Suprapubic skin (tissue), 4 donors: ENCODE measurements at regions not wholly inside any gene's neighbourhood (a gene's known extent, or its start where the extent isn't known, plus 50 kb on each side); places are given as distances from the start of the nearest gene placed in this dataset.

Experiments used
- DNase-seq, 2 donors: peaks; one replicate each; pipeline ENCODE4 v3.0.0-alpha.2; 2019; ENCODE audit warnings: low spot score in 2 of 2
- H3K27ac ChIP-seq: fragments of 200-600 bp; sonication (generic); one replicate; pipeline ENCODE4 v1.5.1; 2019
- H3K27me3 ChIP-seq: fragments of 200-600 bp; sonication (generic); one replicate; pipeline ENCODE4 v1.5.1; 2019
- H3K36me3 ChIP-seq: fragments of 200-600 bp; sonication (generic); one replicate; pipeline ENCODE4 v1.5.1; 2019
- H3K4me1 ChIP-seq: fragments of 200-600 bp; sonication (generic); one replicate; pipeline ENCODE4 v1.5.1; 2019
- H3K4me3 ChIP-seq: fragments of 200-600 bp; sonication (generic); one replicate; pipeline ENCODE4 v1.5.1; 2019; ENCODE audit warnings: mild to moderate bottlenecking
- H3K9me3 ChIP-seq: fragments of 200-600 bp; sonication (generic); one replicate; pipeline ENCODE4 v1.5.1; 2019
- EP300 ChIP-seq: sonication (generic); formaldehyde crosslinking; IDR thresholded peaks from one replicate; pipeline ENCODE4 v1.6.1; 2017; ENCODE audit warnings: antibody characterized with exemption
- POLR2A ChIP-seq, 2 donors: fragments of 450-650 bp; IDR thresholded peaks; one replicate each; pipeline ENCODE4 v1.6.1; 2017; ENCODE audit warnings: antibody characterized with exemption in 2 of 2, mild to moderate bottlenecking in 2 of 2, moderate library complexity in 2 of 2
- POLR2AphosphoS5 ChIP-seq, 3 donors: sonication (generic); formaldehyde crosslinking; IDR thresholded peaks; one replicate each; pipeline ENCODE4 v1.6.1; 2017; ENCODE audit warnings: antibody characterized with exemption in 3 of 3
- WGBS: methylation state at CpG from one replicate; pipeline ENCODE4 v1.1.5; 2018; 5-methylcytosine and 5-hydroxymethylcytosine counted together
- TF ChIP-seq, protein P1 (sequence below), 2 donors: fragments of 200-600 bp in 1 of 2; fragments of 450-650 bp in 1 of 2; sonication (generic) in 1 of 2; IDR thresholded peaks; one replicate each; pipeline ENCODE4 v1.5.1; 2016 to 2019; ENCODE audit warnings: antibody characterized with exemption in 2 of 2, mild to moderate bottlenecking in 1 of 2, moderate library complexity in 1 of 2

DNA sequence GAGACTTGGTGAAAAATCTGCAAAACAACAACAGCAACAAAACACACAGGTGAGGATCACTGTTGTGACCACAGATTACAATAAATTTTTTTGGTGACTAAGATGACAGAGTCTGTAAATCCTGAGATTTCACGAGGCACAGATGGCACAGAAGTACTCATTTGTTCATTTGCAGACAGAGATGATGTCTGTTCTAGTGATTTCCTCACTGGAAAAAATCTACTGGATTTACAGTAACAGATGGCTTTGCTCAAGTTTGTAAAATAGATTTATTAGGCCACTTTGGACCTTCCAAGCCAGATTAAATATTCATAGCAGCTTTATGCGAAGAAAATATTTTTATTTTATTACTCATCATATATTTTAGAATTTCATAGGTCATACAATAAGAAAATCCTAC lies 113.5 kb upstream of the IL6 start:
- TF ChIP-seq POLR2A (IDR thresholded peaks at IDR 0.05), result no peak
- no peak for TF ChIP-seq EP300
- TF ChIP-seq POLR2AphosphoS5 (IDR thresholded peaks at IDR 0.05), result no peak
- TF ChIP-seq, protein P1, sequence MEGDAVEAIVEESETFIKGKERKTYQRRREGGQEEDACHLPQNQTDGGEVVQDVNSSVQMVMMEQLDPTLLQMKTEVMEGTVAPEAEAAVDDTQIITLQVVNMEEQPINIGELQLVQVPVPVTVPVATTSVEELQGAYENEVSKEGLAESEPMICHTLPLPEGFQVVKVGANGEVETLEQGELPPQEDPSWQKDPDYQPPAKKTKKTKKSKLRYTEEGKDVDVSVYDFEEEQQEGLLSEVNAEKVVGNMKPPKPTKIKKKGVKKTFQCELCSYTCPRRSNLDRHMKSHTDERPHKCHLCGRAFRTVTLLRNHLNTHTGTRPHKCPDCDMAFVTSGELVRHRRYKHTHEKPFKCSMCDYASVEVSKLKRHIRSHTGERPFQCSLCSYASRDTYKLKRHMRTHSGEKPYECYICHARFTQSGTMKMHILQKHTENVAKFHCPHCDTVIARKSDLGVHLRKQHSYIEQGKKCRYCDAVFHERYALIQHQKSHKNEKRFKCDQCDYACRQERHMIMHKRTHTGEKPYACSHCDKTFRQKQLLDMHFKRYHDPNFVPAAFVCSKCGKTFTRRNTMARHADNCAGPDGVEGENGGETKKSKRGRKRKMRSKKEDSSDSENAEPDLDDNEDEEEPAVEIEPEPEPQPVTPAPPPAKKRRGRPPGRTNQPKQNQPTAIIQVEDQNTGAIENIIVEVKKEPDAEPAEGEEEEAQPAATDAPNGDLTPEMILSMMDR (IDR thresholded peaks at IDR 0.05), result no peak
- no peak overlapping the region for H3K4me3 ChIP-seq
- H3K27ac ChIP-seq, result no peak overlapping the region
- H3K36me3 ChIP-seq, result no peaks in the 10 kb centered on the region
- no peaks in the 10 kb centered on the region for H3K27me3 ChIP-seq
- 67% methylated on average over 2 of the region's 2 CpGs for WGBS
- no peaks in the 10 kb centered on the region for H3K9me3 ChIP-seq
- H3K4me1 ChIP-seq, result no peaks in the 10 kb centered on the region
- DNase-seq, result no peak

DNA sequence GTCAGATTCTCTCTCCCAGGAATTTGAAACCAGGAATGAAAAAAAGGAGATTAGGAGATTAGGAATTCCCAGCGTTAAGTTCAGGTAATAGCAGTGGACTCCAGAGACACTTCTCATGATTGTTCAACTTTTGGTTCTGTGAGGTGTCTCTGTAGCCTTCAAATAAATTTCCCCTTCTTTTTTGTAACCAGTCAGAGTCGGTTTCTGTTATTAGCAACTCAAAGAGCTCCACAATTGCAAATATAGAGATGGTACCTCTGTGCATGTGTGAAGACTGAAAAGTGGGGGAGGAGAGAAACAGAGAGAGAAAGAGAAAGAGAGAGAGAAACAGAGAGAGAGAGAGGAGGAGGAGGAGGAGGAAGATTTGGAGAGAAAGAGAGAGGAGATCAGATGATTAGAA lies 112.8 kb upstream of the STEAP1B start:
- no peak for TF ChIP-seq POLR2A (IDR thresholded peaks at IDR 0.05)
- Histone ChIP-seq H3K36me3 (no peaks in the 10 kb centered on the region), H3K9me3 (no peaks in the 10 kb centered on the region), H3K27me3 (no peaks in the 10 kb centered on the region), H3K4me1 (no peaks in the 10 kb centered on the region), H3K27ac (no peak overlapping the region), H3K4me3 (no peak overlapping the region)
- WGBS, result 79% methylated on average over 2 of the region's 2 CpGs
- DNase-seq, result no peak

DNA sequence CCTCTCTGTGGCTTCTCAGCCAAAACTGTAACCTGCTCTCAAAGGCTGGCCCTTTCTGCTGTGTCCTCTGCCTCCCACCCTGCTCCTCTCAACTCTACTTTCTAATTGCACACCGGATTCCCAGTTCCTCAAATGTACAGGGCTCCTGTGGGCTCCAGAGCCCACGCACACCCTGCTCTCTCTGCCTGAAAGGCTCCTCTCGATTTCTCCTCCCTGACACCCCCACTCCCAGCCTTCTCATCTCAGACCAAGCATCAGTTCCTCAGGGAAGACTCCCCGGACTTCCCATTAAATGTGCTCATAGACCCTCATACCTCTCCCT lies 111.7 kb upstream of the STEAP1B start:
- TF ChIP-seq EP300, result no peak
- no peak for TF ChIP-seq POLR2A (IDR thresholded peaks at IDR 0.05)
- no peak for TF ChIP-seq POLR2AphosphoS5 (IDR thresholded peaks at IDR 0.05)
- TF ChIP-seq, protein P1 (IDR thresholded peaks at IDR 0.05), result no peak
- no peak for DNase-seq
- WGBS, result 91% methylated on average over 4 of the region's 4 CpGs
- Histone ChIP-seq H3K4me3 (no peak overlapping the region), H3K36me3 (no peaks in the 10 kb centered on the region), H3K9me3 (no peaks in the 10 kb centered on the region), H3K4me1 (no peaks in the 10 kb centered on the region), H3K27ac (no peak overlapping the region), H3K27me3 (no peaks in the 10 kb centered on the region)

DNA sequence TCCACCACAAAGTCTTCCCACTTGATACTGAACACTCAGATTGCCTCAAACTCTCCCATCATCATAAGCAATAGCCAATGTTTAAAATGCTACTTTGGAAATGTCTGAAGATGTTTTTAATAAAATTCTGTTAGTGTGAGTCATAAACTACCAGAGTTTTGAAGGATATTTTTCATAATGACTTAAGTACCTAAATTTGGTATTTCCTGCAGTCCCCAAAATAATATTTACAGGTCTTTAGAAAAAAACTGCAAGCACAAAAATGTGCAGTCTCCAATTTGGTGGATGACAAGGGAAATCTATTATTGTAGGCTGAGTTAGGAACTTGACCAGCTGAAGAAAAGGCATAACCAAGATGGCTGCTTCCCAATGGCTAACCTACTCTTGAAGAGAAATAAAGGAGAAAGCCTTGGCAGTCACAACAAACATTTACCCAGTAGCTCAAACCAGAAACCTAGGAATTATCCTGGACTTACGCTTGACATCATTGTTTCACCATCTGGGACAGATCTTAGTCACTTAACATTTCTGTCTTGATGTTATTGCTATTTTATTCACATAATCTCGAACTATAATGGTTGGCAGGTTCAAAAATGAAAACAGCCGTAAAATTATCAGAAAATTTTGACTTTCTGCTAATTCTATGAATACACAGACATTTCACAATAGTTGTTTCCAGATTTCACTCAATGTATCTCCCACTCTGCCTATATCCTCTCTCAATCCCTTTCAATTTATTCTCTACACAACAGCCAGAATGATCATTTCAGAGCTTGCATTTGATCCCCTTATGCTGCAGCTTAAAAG lies 111.2 kb upstream of the STEAP1B start:
- 80% methylated on average over 3 of the region's 3 CpGs for WGBS
- H3K4me1 ChIP-seq, result no peaks in the 10 kb centered on the region
- TF ChIP-seq, protein P1 (IDR thresholded peaks at IDR 0.05), result no peak
- TF ChIP-seq POLR2AphosphoS5 (IDR thresholded peaks at IDR 0.05), result no peak
- TF ChIP-seq EP300, result no peak
- TF ChIP-seq POLR2A (IDR thresholded peaks at IDR 0.05), result no peak
- no peak overlapping the region for H3K4me3 ChIP-seq
- H3K27me3 ChIP-seq, result no peaks in the 10 kb centered on the region
- H3K27ac ChIP-seq, result no peak overlapping the region
- DNase-seq, result no peak
- H3K9me3 ChIP-seq, result no peaks in the 10 kb centered on the region
- H3K36me3 ChIP-seq, result no peaks in the 10 kb centered on the region

DNA sequence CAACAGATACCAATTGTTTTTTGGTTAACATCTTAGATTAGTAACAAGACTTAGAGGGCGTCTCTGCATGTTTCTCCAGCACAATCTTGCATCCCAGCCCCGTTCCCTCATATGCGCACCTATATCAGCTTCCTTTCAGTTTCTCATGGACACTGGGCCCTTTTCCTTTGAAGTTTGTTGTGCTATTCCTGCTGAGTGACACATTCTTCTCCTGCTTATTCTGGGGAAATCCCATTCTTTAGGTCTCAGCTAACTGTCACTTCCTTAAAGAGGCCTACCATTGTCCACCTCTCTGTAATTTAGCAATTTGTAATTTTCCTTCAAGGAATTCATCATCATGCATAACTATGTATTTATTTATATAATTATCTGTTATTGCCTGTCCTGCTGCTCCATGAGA lies 110.3 kb upstream of the STEAP1B start:
- H3K4me3 ChIP-seq, result no peak overlapping the region
- DNase-seq, result no peak
- H3K36me3 ChIP-seq, result no peaks in the 10 kb centered on the region
- 85% methylated on average over 3 of the region's 3 CpGs for WGBS
- no peaks in the 10 kb centered on the region for H3K4me1 ChIP-seq
- TF ChIP-seq POLR2AphosphoS5 (IDR thresholded peaks at IDR 0.05), result no peak
- TF ChIP-seq EP300, result no peak
- TF ChIP-seq, protein P1 (IDR thresholded peaks at IDR 0.05), result no peak
- no peak for TF ChIP-seq POLR2A (IDR thresholded peaks at IDR 0.05)
- H3K27me3 ChIP-seq, result no peaks in the 10 kb centered on the region
- no peak overlapping the region for H3K27ac ChIP-seq
- no peaks in the 10 kb centered on the region for H3K9me3 ChIP-seq

DNA sequence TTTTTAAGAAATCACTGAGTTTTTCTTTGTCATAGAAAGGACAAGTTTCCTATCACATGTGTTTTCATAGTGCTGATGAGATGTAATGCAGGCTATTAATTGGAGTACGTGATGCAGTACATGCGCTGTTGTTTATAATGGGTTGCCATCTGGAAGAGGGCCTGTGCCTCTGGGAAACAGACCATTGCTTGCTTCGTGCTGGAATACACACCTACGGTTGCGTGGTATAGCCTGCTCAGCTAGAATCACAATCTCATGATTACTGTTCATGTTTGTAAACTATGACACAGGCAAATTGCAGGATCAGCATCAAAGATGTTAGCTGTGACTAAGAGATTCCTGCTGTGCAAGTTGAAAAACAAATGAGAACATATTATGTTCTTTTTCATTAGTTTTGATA lies 107.2 kb upstream of the STEAP1B start:
- DNase-seq, result peak in 1 of 2 donors; percentile 75
- Histone ChIP-seq H3K27ac (no peak overlapping the region), H3K9me3 (no peaks in the 10 kb centered on the region), H3K36me3 (no peaks in the 10 kb centered on the region), H3K4me1 (peaks cover 2% of the 10 kb centered on the region), H3K4me3 (no peak overlapping the region), H3K27me3 (no peaks in the 10 kb centered on the region)
- 73% methylated on average over 5 of the region's 5 CpGs for WGBS
- TF ChIP-seq POLR2A (IDR thresholded peaks at IDR 0.05) (no peak), POLR2AphosphoS5 (IDR thresholded peaks at IDR 0.05) (peak in 1 of 3 donors; percentile 34), EP300 (no peak)
